ENCODE measurements at regions not wholly inside any gene's neighbourhood (a gene's known extent, or its start where the extent isn't known, plus 50 kb on each side); places are given as distances from the start of the nearest gene placed in this dataset.

GRCh38 chr2:2800001-2800400, 468.9 kb upstream of the MYT1L start:
- Histone ChIP-seq H3K27me3 (no peaks in the 10 kb centered on the region), H3K4me1 (no peaks in the 10 kb centered on the region), H3K4me3 (no peak overlapping the region), H3K9me3 (no peaks in the 10 kb centered on the region), H3K36me3 (no peaks in the 10 kb centered on the region), H3K27ac (no peak overlapping the region)
- WGBS, 2 donors (ENCODE audit: low coverage in 1 of 2): 42 to 60% methylated on average over 1 of the region's 1 CpG
- no peak for DNase-seq
- in situ Hi-C loops (cut with MboI; ENCODE audit: low pct_ligation_motif_present in 1 of 4, low pct_unique_long_range_greater_than_20kb in 1 of 4, low sequenced_read_pairs in 3 of 4) (no loop called here), intact Hi-C loops (cut with DNase I; ENCODE audit: low total_unique reads) (no loop called here)
- TF ChIP-seq EP300 (IDR thresholded peaks at IDR 0.05; ENCODE audit: low read depth): no peak
- TF ChIP-seq POLR2AphosphoS5 (IDR thresholded peaks at IDR 0.05): no peak
- TF ChIP-seq POLR2A (IDR thresholded peaks at IDR 0.05): no peak

- TF ChIP-seq EP300 (IDR thresholded peaks at IDR 0.05; ENCODE audit: low read depth) (no peak), CTCF (IDR thresholded peaks at IDR 0.05) (no peak), POLR2AphosphoS5 (IDR thresholded peaks at IDR 0.05) (no peak), POLR2A (IDR thresholded peaks at IDR 0.05) (no peak)
- in situ Hi-C loops (cut with MboI; ENCODE audit: low pct_ligation_motif_present in 1 of 4, low pct_unique_long_range_greater_than_20kb in 1 of 4, low sequenced_read_pairs in 3 of 4) (no loop called here), intact Hi-C loops (cut with DNase I; ENCODE audit: low total_unique reads) (no loop called here)
- DNase-seq: no peak
- H3K4me1 ChIP-seq: no peaks in the 10 kb centered on the region
- H3K9me3 ChIP-seq: no peaks in the 10 kb centered on the region
- no peak overlapping the region for H3K4me3 ChIP-seq
- 71 to 84% methylated on average over 1 to 10 of the region's 10 CpGs for whole genome bisulfite sequencing, 2 donors (ENCODE audit: low coverage in 1 of 2)
- no peaks in the 10 kb centered on the region for H3K27me3 ChIP-seq
- H3K36me3 ChIP-seq: no peaks in the 10 kb centered on the region
- no peak overlapping the region for H3K27ac ChIP-seq
These were observed 468.1 kb upstream of the MYT1L start for GRCh38 chr2:2799151-2799697.

- DNase-seq: no peak
- TF ChIP-seq POLR2A (IDR thresholded peaks at IDR 0.05) (no peak), EP300 (IDR thresholded peaks at IDR 0.05; ENCODE audit: low read depth) (no peak), POLR2AphosphoS5 (IDR thresholded peaks at IDR 0.05) (no peak), CTCF (IDR thresholded peaks at IDR 0.05) (no peak)
- no peaks in the 10 kb centered on the region for H3K36me3 ChIP-seq
- H3K27me3 ChIP-seq: no peaks in the 10 kb centered on the region
- 75 to 80% methylated on average over 1 to 2 of the region's 2 CpGs for WGBS, 2 donors (ENCODE audit: low coverage in 1 of 2)
- in situ Hi-C loops (cut with MboI; ENCODE audit: low pct_ligation_motif_present in 1 of 4, low pct_unique_long_range_greater_than_20kb in 1 of 4, low sequenced_read_pairs in 3 of 4) (no loop called here), intact Hi-C loops (cut with DNase I; ENCODE audit: low total_unique reads) (no loop called here)
- H3K4me1 ChIP-seq: no peaks in the 10 kb centered on the region
- H3K4me3 ChIP-seq: no peak overlapping the region
- H3K9me3 ChIP-seq: no peaks in the 10 kb centered on the region
- no peak overlapping the region for H3K27ac ChIP-seq
These were observed 467.3 kb upstream of the MYT1L start for GRCh38 chr2:2798337-2798736.

- Histone ChIP-seq H3K9me3 (no peaks in the 10 kb centered on the region), H3K4me3 (no peak overlapping the region), H3K4me1 (no peaks in the 10 kb centered on the region), H3K27ac (no peak overlapping the region), H3K27me3 (no peaks in the 10 kb centered on the region), H3K36me3 (no peaks in the 10 kb centered on the region)
- intact Hi-C loops (cut with DNase I; ENCODE audit: low total_unique reads) (no loop called here), in situ Hi-C loops (cut with MboI; ENCODE audit: low pct_ligation_motif_present in 1 of 4, low pct_unique_long_range_greater_than_20kb in 1 of 4, low sequenced_read_pairs in 3 of 4) (no loop called here)
- WGBS, 2 donors (ENCODE audit: low coverage in 1 of 2): 71 to 74% methylated on average over 4 to 5 of the region's 5 CpGs
- no peak for TF ChIP-seq EP300 (IDR thresholded peaks at IDR 0.05; ENCODE audit: low read depth)
- no peak for TF ChIP-seq CTCF (IDR thresholded peaks at IDR 0.05)
- no peak for TF ChIP-seq POLR2AphosphoS5 (IDR thresholded peaks at IDR 0.05)
- no peak for TF ChIP-seq POLR2A (IDR thresholded peaks at IDR 0.05)
- no peak for DNase-seq
These were observed 466.7 kb upstream of the MYT1L start for GRCh38 chr2:2797797-2798196.

- WGBS, 2 donors (ENCODE audit: low coverage in 1 of 2): 87% methylated on average over 14 of the region's 14 CpGs; no CpG with 5 or more reads in 1 of the 2 donors
- intact Hi-C loops (cut with DNase I; ENCODE audit: low total_unique reads): no loop called here
- no peak overlapping the region for H3K27ac ChIP-seq
- H3K27me3 ChIP-seq: no peaks in the 10 kb centered on the region
- H3K4me1 ChIP-seq: no peaks in the 10 kb centered on the region
- no peak for DNase-seq
- H3K36me3 ChIP-seq: no peaks in the 10 kb centered on the region
- in situ Hi-C loops (cut with MboI; ENCODE audit: low pct_ligation_motif_present in 1 of 4, low pct_unique_long_range_greater_than_20kb in 1 of 4, low sequenced_read_pairs in 3 of 4): no loop called here
- TF ChIP-seq EP300 (IDR thresholded peaks at IDR 0.05; ENCODE audit: low read depth): no peak
- TF ChIP-seq CTCF (IDR thresholded peaks at IDR 0.05): no peak
- TF ChIP-seq POLR2AphosphoS5 (IDR thresholded peaks at IDR 0.05): no peak
- TF ChIP-seq POLR2A (IDR thresholded peaks at IDR 0.05): no peak
- no peak overlapping the region for H3K4me3 ChIP-seq
- H3K9me3 ChIP-seq: no peaks in the 10 kb centered on the region
These were observed 465.1 kb upstream of the MYT1L start for GRCh38 chr2:2796207-2796606.
